ENCODE measurements at regions not wholly inside any gene's neighbourhood (a gene's known extent, or its start where the extent isn't known, plus 50 kb on each side); places are given as distances from the start of the nearest gene placed in this dataset.
"Not testable (repeated sequence)": the region's sequence is repeated elsewhere in the genome, so short reads cannot be mapped to it uniquely, and the experiment has no call there.

DNA sequence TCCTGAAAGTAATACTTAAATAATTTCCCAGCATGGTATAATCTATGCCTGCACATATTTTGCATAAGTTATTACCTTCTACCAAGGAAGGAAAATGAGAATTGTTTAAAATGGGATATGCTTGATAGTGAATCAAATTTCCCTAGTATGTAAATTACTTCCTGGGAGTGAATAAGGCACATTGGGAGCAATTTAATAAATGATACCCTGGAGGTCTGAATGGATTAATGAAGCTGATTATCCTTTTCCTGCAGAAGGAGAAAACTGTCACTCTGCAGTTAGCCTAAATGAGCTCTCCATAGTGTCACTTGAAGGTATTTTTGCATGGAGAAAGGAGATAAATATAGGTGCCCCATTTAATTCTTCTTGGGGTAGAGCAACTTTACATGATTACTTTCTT is 2212.0 kb downstream of the PCDH7 start:
- intact Hi-C loops (cut with DNase I): no loop called here
- H3K27me3 ChIP-seq (ENCODE audit: control insufficient read depth, insufficient read depth, low read length): no peaks in the 10 kb centered on the region

DNA sequence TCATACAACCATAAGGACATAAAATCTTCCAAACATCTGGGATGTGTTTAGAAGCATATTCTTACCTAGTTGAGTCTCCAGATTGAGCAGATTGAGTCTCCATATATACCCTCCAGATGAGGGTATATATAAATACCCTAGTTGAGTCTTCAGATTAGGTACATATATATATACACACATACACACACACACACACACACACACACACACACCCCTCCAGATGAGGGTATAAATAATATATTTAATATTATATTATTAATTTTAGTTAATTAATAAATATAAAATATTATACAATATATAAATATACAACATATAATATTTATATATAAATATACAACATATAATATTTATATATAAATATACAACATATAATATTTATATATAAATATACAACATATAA is 2219.1 kb downstream of the PCDH7 start:
- H3K27me3 ChIP-seq (ENCODE audit: control insufficient read depth, insufficient read depth, low read length); DNase-seq; H3K9ac ChIP-seq (ENCODE audit: low read length in 3 of 3); H3K36me3 ChIP-seq (ENCODE audit: control insufficient read depth in 2 of 3, insufficient read depth in 3 of 3, low read length in 3 of 3); H3K4me3 ChIP-seq (ENCODE audit: low read length in 3 of 3); intact Hi-C loops (cut with DNase I); H3K4me1 ChIP-seq (ENCODE audit: control insufficient read depth in 2 of 3, insufficient read depth in 2 of 3, low read depth in 1 of 3, low read length in 3 of 3); H3K9me3 ChIP-seq (ENCODE audit: control insufficient read depth in 2 of 3, insufficient read depth in 1 of 3, low read length in 3 of 3); H3K27ac ChIP-seq (ENCODE audit: low read depth in 2 of 2, low read length in 2 of 2); FAIRE-seq: not testable (repeated sequence)

More for the DNA sequence above, 2212.0 kb downstream of the PCDH7 start:
- no peak overlapping the region for H3K4me3 ChIP-seq (ENCODE audit: low read length in 3 of 3)
- H3K27ac ChIP-seq (ENCODE audit: low read depth in 2 of 2, low read length in 2 of 2): no peak overlapping the region
- FAIRE-seq (no peak), DNase-seq (no peak)
- H3K4me1 ChIP-seq (ENCODE audit: control insufficient read depth in 2 of 3, insufficient read depth in 2 of 3, low read depth in 1 of 3, low read length in 3 of 3): no peaks in the 10 kb centered on the region
- H3K36me3 ChIP-seq (ENCODE audit: control insufficient read depth in 2 of 3, insufficient read depth in 3 of 3, low read length in 3 of 3): no peaks in the 10 kb centered on the region
- H3K9me3 ChIP-seq (ENCODE audit: control insufficient read depth in 2 of 3, insufficient read depth in 1 of 3, low read length in 3 of 3): no peaks in the 10 kb centered on the region
- TF ChIP-seq, protein P1, sequence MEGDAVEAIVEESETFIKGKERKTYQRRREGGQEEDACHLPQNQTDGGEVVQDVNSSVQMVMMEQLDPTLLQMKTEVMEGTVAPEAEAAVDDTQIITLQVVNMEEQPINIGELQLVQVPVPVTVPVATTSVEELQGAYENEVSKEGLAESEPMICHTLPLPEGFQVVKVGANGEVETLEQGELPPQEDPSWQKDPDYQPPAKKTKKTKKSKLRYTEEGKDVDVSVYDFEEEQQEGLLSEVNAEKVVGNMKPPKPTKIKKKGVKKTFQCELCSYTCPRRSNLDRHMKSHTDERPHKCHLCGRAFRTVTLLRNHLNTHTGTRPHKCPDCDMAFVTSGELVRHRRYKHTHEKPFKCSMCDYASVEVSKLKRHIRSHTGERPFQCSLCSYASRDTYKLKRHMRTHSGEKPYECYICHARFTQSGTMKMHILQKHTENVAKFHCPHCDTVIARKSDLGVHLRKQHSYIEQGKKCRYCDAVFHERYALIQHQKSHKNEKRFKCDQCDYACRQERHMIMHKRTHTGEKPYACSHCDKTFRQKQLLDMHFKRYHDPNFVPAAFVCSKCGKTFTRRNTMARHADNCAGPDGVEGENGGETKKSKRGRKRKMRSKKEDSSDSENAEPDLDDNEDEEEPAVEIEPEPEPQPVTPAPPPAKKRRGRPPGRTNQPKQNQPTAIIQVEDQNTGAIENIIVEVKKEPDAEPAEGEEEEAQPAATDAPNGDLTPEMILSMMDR (IDR thresholded peaks at IDR 0.05; ENCODE audit: borderline replicate concordance, extremely low read depth, insufficient read depth): no peak
- no peak overlapping the region for H3K9ac ChIP-seq (ENCODE audit: low read length in 3 of 3)

DNA sequence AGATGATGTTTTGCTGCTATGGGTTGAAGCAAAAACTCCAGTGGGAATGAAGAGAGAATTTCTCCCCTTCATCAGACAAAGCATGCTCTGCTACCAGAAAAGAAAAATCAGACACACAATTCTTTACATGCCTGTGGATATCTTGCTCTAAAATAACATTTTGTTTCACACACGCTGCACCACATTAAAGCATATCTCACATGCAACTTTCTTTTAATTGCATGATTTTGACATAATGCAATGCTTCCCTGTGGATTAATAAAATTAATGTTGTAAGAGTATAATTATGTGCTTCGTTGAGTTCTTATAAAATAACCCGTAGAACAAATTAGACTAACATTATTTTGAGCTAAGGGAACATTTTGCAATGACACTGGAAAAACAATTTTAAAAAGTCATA is 2230.7 kb downstream of the PCDH7 start:
- H3K4me3 ChIP-seq (ENCODE audit: low read length in 3 of 3): no peak overlapping the region
- H3K9ac ChIP-seq (ENCODE audit: low read length in 3 of 3): no peak overlapping the region
- H3K4me1 ChIP-seq (ENCODE audit: control insufficient read depth in 2 of 3, insufficient read depth in 2 of 3, low read depth in 1 of 3, low read length in 3 of 3): no peaks in the 10 kb centered on the region
- no peak overlapping the region for H3K27ac ChIP-seq (ENCODE audit: low read depth in 2 of 2, low read length in 2 of 2)
- no peak for DNase-seq
- H3K36me3 ChIP-seq (ENCODE audit: control insufficient read depth in 2 of 3, insufficient read depth in 3 of 3, low read length in 3 of 3): no peaks in the 10 kb centered on the region
- H3K9me3 ChIP-seq (ENCODE audit: control insufficient read depth in 2 of 3, insufficient read depth in 1 of 3, low read length in 3 of 3): no peaks in the 10 kb centered on the region
- intact Hi-C loops (cut with DNase I): no loop called here
- H3K27me3 ChIP-seq (ENCODE audit: control insufficient read depth, insufficient read depth, low read length): no peaks in the 10 kb centered on the region
- TF ChIP-seq, protein P1 (IDR thresholded peaks at IDR 0.05; ENCODE audit: borderline replicate concordance, extremely low read depth, insufficient read depth): no peak
- FAIRE-seq: no peak

DNA sequence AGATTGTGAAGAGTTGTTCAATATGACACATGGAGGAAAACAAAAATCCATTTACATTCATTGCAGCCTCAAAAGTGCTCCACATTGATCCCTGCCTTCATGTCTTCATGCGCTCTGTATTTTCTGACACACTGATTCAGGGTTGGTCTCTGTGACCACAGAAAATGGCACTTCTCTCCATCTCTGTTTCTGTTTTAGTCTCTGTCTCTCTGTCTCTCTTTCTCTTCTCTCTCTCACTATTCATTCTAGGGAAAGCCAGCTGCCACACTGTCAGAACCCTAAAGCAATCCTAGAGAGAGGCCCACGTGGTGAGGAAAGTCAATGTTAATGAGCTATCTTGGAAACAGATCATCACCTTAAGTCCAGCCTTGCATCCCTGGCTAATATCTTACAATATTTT is 2238.4 kb downstream of the PCDH7 start:
- TF ChIP-seq, protein P1 (IDR thresholded peaks at IDR 0.05; ENCODE audit: borderline replicate concordance, extremely low read depth, insufficient read depth): no peak
- FAIRE-seq: no peak

More for the DNA sequence above, 2238.4 kb downstream of the PCDH7 start:
- Histone ChIP-seq H3K9me3 (ENCODE audit: control insufficient read depth in 2 of 3, insufficient read depth in 1 of 3, low read length in 3 of 3) (no peaks in the 10 kb centered on the region), H3K9ac (ENCODE audit: low read length in 3 of 3) (no peak overlapping the region), H3K4me1 (ENCODE audit: control insufficient read depth in 2 of 3, insufficient read depth in 2 of 3, low read depth in 1 of 3, low read length in 3 of 3) (no peaks in the 10 kb centered on the region), H3K27ac (ENCODE audit: low read depth in 2 of 2, low read length in 2 of 2) (no peak overlapping the region), H3K27me3 (ENCODE audit: control insufficient read depth, insufficient read depth, low read length) (no peaks in the 10 kb centered on the region), H3K4me3 (ENCODE audit: low read length in 3 of 3) (no peak overlapping the region), H3K36me3 (ENCODE audit: control insufficient read depth in 2 of 3, insufficient read depth in 3 of 3, low read length in 3 of 3) (no peaks in the 10 kb centered on the region)
- intact Hi-C loops (cut with DNase I): no loop called here
- no peak for DNase-seq

All from kidney (tissue), 13 donors.